IMR-90 (cell line): ENCODE measurements at regions not wholly inside any gene's neighbourhood (a gene's known extent, or its start where the extent isn't known, plus 50 kb on each side); places are given as distances from the start of the nearest gene placed in this dataset.

ENCODE experiments used
- ATAC-seq: fragments of 200-7000 bp; cut with Tn5 transposase; 2 replicates; pipeline ENCODE4 v1.9.1; 2020; ENCODE audit warnings: low read depth, mild to moderate bottlenecking, moderate library complexity
- BruUV-seq: library from RNA; stranded (reverse); fragments of 400-500 nt; replicated peaks from 2 replicates; lab custom pipeline; 2021; lab: Mats Ljungman, UMichigan
- CTCF ChIA-PET: fragments of 300-600 bp; formaldehyde crosslinking; extraction: SDS; loops from one replicate; lab custom pipeline; 2021; ENCODE audit warnings: antibody characterized with exemption; lab: Yijun Ruan, JAX
- POLR2A ChIA-PET: fragments of 300-600 bp; sonication (Branson Sonifier 250); formaldehyde crosslinking; loops from one replicate; lab custom pipeline; 2022; ENCODE audit warnings: antibody characterized with exemption; ENCODE audit not compliant: unreplicated experiment; lab: Charles Lee
- DNase-seq: peaks from one replicate; pipeline ENCODE4 v3.0.0; 2013
- H2AFZ ChIP-seq: replicated peaks from 2 replicates; pipeline ENCODE3; 2013; ENCODE audit warnings: low read length, mild to moderate bottlenecking; ENCODE audit not compliant: poor library complexity
- H2AK5ac ChIP-seq: 2 replicates; pipeline ENCODE4 v1.6.1; 2013; ENCODE audit warnings: low read depth, low read length, inconsistent platforms
- H2AK9ac ChIP-seq: replicated peaks from 2 replicates; pipeline ENCODE3; 2013; ENCODE audit warnings: mild to moderate bottlenecking, low read depth, low read length, moderate library complexity; ENCODE audit not compliant: poor library complexity
- H2BK120ac ChIP-seq: 2 replicates; pipeline ENCODE4 v1.6.1; 2013; ENCODE audit warnings: low read depth, low read length, inconsistent platforms
- H2BK15ac ChIP-seq: 3 replicates; pipeline ENCODE4 v1.6.1; 2013; ENCODE audit warnings: low read depth, low read length, inconsistent platforms
- H2BK20ac ChIP-seq: 2 replicates; pipeline ENCODE4 v1.6.1; 2013; ENCODE audit warnings: low read depth, mild to moderate bottlenecking, inconsistent platforms, low read length, moderate library complexity
- H2BK5ac ChIP-seq: 2 replicates; pipeline ENCODE4 v1.6.1; 2013; ENCODE audit warnings: mild to moderate bottlenecking, low read depth, low read length, inconsistent platforms; ENCODE audit not compliant: poor library complexity, severe bottlenecking
- H3K14ac ChIP-seq: replicated peaks from 2 replicates; pipeline ENCODE4 v1.6.1; 2013; ENCODE audit warnings: low read depth, low read length, inconsistent platforms
- H3K18ac ChIP-seq: 2 replicates; pipeline ENCODE4 v1.6.1; 2013; ENCODE audit warnings: low read depth, low read length, control low read depth
- H3K23ac ChIP-seq: 2 replicates; pipeline ENCODE4 v1.6.1; 2013; ENCODE audit warnings: low read depth, low read length, inconsistent platforms
- H3K27ac ChIP-seq: 2 replicates; pipeline ENCODE4 v1.5.1; 2013; ENCODE audit warnings: mild to moderate bottlenecking, control low read depth, low read length; ENCODE audit not compliant: insufficient read depth
- H3K27me3 ChIP-seq: 2 replicates; pipeline ENCODE4 v1.6.1; 2013; ENCODE audit warnings: low read length; ENCODE audit not compliant: control insufficient read depth, insufficient read depth
- H3K36me3 ChIP-seq: 2 replicates; pipeline ENCODE4 v1.6.1; 2013; ENCODE audit warnings: low read length, mixed read lengths; ENCODE audit not compliant: control insufficient read depth, insufficient read depth
- H3K4ac ChIP-seq: 2 replicates; pipeline ENCODE4 v1.6.1; 2013; ENCODE audit warnings: low read depth, low read length, inconsistent platforms
- H3K4me1 ChIP-seq: 2 replicates; pipeline ENCODE4 v1.6.1; 2013; ENCODE audit warnings: low read length, mixed read lengths; ENCODE audit not compliant: control insufficient read depth, insufficient read depth
- H3K4me2 ChIP-seq: 2 replicates; pipeline ENCODE4 v1.6.1; 2013; ENCODE audit warnings: low read depth, mild to moderate bottlenecking, control low read depth, low read length, moderate library complexity
- H3K4me3 ChIP-seq: 2 replicates; pipeline ENCODE4 v1.5.1; 2013; ENCODE audit warnings: low read depth, mild to moderate bottlenecking, control low read depth, low read length, moderate library complexity; ENCODE audit not compliant: insufficient read depth
- H3K56ac ChIP-seq: 2 replicates; pipeline ENCODE4 v1.6.1; 2013; ENCODE audit warnings: low read length, inconsistent platforms; ENCODE audit not compliant: insufficient read depth; ENCODE audit errors: extremely low read depth
- H3K79me1 ChIP-seq, 2 experiments: 2 replicates each; pipeline ENCODE4 v1.6.1; 2013; ENCODE audit warnings: low read length in 2 of 2, inconsistent platforms in 1 of 2, low read depth in 1 of 2
- H3K9ac ChIP-seq: 2 replicates; pipeline ENCODE4 v1.6.1; 2013; ENCODE audit warnings: low read depth, low read length, control low read depth
- H3K9me1 ChIP-seq: 2 replicates; pipeline ENCODE4 v1.6.1; 2013; ENCODE audit warnings: low read length, inconsistent platforms; ENCODE audit not compliant: insufficient read depth
- H3K9me3 ChIP-seq: 2 replicates; pipeline ENCODE4 v1.6.1; 2013; ENCODE audit warnings: low read length; ENCODE audit not compliant: control insufficient read depth, insufficient read depth
- H4K20me1 ChIP-seq: 2 replicates; pipeline ENCODE4 v1.6.1; 2013; ENCODE audit warnings: low read length, inconsistent platforms; ENCODE audit not compliant: insufficient read depth
- H4K5ac ChIP-seq: 2 replicates; pipeline ENCODE4 v1.6.1; 2013; ENCODE audit warnings: mild to moderate bottlenecking, low read depth, low read length, control low read depth
- H4K8ac ChIP-seq, 2 experiments: 2 replicates each; pipeline ENCODE4 v1.6.1; 2013; ENCODE audit warnings: low read depth in 2 of 2, low read length in 2 of 2, control low read depth in 1 of 2, inconsistent platforms in 1 of 2
- H4K91ac ChIP-seq: 2 replicates; pipeline ENCODE4 v1.6.1; 2013; ENCODE audit warnings: low read depth, low read length, inconsistent platforms; ENCODE audit not compliant: insufficient read depth
- CEBPB ChIP-seq: IDR thresholded peaks from 2 replicates; pipeline ENCODE4 v1.6.1; 2012; ENCODE audit warnings: low read depth, low read length, improper control_type of control experiment
- CHD1 ChIP-seq: IDR thresholded peaks from 2 replicates; pipeline ENCODE4 v1.6.1; 2012; ENCODE audit warnings: low read depth, low read length, improper control_type of control experiment
- FOS ChIP-seq: fragments of 150-350 bp; IDR thresholded peaks from 2 replicates; pipeline ENCODE4 v1.6.1; 2016; ENCODE audit warnings: low read depth, low read length
- MAFK ChIP-seq: IDR thresholded peaks from 2 replicates; pipeline ENCODE4 v1.6.1; 2012; ENCODE audit warnings: low read depth, low read length, improper control_type of control experiment
- MAZ ChIP-seq: IDR thresholded peaks from 2 replicates; pipeline ENCODE4 v1.6.1; 2012; ENCODE audit warnings: low read depth, mild to moderate bottlenecking, low read length, improper control_type of control experiment, moderate library complexity, borderline replicate concordance
- MXI1 ChIP-seq: IDR thresholded peaks from 2 replicates; pipeline ENCODE4 v1.6.1; 2012; ENCODE audit warnings: low read depth, mild to moderate bottlenecking, low read length, moderate library complexity, borderline replicate concordance
- NFE2L2 ChIP-seq: fragments of 150-350 bp; IDR thresholded peaks from 2 replicates; pipeline ENCODE4 v1.6.1; 2016; ENCODE audit warnings: low read depth, mild to moderate bottlenecking, low read length
- RAD21 ChIP-seq: IDR thresholded peaks from 2 replicates; pipeline ENCODE4 v1.6.1; 2012; ENCODE audit warnings: low read length, improper control_type of control experiment
- RCOR1 ChIP-seq: IDR thresholded peaks from 2 replicates; pipeline ENCODE4 v1.6.1; 2012; ENCODE audit warnings: mild to moderate bottlenecking, low read length, improper control_type of control experiment; ENCODE audit not compliant: insufficient replicate concordance
- RFX5 ChIP-seq: IDR thresholded peaks from 2 replicates; pipeline ENCODE4 v1.8.0; 2012; ENCODE audit warnings: low read depth, mild to moderate bottlenecking, low read length, moderate library complexity
- SMC3 ChIP-seq: fragments of 150-350 bp; IDR thresholded peaks from 2 replicates; pipeline ENCODE4 v1.6.1; 2016; ENCODE audit warnings: low read depth, mild to moderate bottlenecking, antibody characterized with exemption, low read length, moderate library complexity
- WGBS, 2 experiments: methylation state at CpG; one replicate each; pipeline versions ENCODE4 v1.1.5 to v1.1.7; 2013; ENCODE audit warnings: missing lambda C conversion rate in 2 of 2; ENCODE audit not compliant: insufficient read length in 1 of 2; ENCODE audit errors: extremely low coverage in 2 of 2; 5-methylcytosine and 5-hydroxymethylcytosine counted together
- dilution Hi-C: fragments of 300-500 bp; cut with HindIII; formaldehyde crosslinking; loops from one replicate; pipeline ENCODE4 v1.14.3; 2018; ENCODE audit warnings: low sequenced_read_pairs; ENCODE audit not compliant: unreplicated experiment
- in situ Hi-C: fragments of 300-500 bp; cut with MboI; formaldehyde crosslinking; loops from 3 replicates; pipeline ENCODE4 v1.14.3; 2019; ENCODE audit warnings: low sequenced_read_pairs, inconsistent platforms, mixed read lengths
- intact Hi-C: fragments of 100-400 bp; cut with micrococcal nuclease; formaldehyde crosslinking; loops from 2 replicates; pipeline ENCODE4 v1.10.0; 2022
- TF ChIP-seq, protein P1 (sequence below): fragments of 150-350 bp; IDR thresholded peaks from 2 replicates; pipeline ENCODE4 v1.6.1; 2016; ENCODE audit warnings: low read depth, mild to moderate bottlenecking, low read length, moderate library complexity, borderline replicate concordance
- TF ChIP-seq, protein P2 (sequence below): fragments of 150-350 bp; IDR thresholded peaks from 2 replicates; pipeline ENCODE4 v1.6.1; 2017; ENCODE audit warnings: mild to moderate bottlenecking, antibody characterized with exemption, low read length, low read depth

DNA sequence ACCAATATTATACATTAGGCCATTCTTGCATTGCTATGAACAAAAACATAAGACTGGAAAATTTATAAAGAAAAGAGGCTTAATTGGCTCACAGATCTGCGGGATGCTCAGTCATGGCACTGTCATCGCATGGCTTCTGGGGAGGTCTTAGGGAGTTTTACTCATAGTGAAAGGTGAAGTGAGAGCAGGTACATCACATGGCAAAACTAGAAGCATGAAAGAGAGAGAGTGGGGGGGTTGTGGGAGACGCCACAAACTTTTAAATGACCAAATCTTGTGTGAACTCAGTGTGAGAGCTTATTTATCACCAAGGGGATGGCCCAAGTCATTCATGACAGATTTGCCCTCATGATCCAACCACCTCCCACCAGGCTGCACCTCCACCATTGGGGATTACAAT is 398.3 kb upstream of the EDIL3 start:
- Histone ChIP-seq H3K79me1 (no peaks in the 10 kb centered on the region), H3K9me3 (no peaks in the 10 kb centered on the region), H4K8ac (no peak overlapping the region), H3K4me1 (no peaks in the 10 kb centered on the region), H2AK9ac (no peak overlapping the region), H2BK5ac (no peak overlapping the region), H3K27me3 (no peaks in the 10 kb centered on the region), H2BK15ac (no peak overlapping the region), H2AK5ac (no peak overlapping the region), H3K4me3 (no peak overlapping the region), H3K18ac (no peak overlapping the region), H3K23ac (no peak overlapping the region), H3K9me1 (no peaks in the 10 kb centered on the region; the same call in 1 of the 2 replicates), H2BK20ac (no peak overlapping the region), H2BK120ac (no peak overlapping the region), H3K4ac (no peak overlapping the region), H3K36me3 (no peaks in the 10 kb centered on the region), H3K14ac (no peak overlapping the region), H3K27ac (no peak overlapping the region), H4K5ac (no peak overlapping the region), H3K56ac (no peak overlapping the region), H3K9ac (no peak overlapping the region), H4K91ac (no peak overlapping the region), H4K20me1 (no peaks in the 10 kb centered on the region), H2AFZ (no peak overlapping the region), H3K4me2 (no peak overlapping the region)
- no TSS peak for BruUV-seq
- no peak for ATAC-seq
- TF ChIP-seq CHD1, result no peak
- TF ChIP-seq, protein P1, sequence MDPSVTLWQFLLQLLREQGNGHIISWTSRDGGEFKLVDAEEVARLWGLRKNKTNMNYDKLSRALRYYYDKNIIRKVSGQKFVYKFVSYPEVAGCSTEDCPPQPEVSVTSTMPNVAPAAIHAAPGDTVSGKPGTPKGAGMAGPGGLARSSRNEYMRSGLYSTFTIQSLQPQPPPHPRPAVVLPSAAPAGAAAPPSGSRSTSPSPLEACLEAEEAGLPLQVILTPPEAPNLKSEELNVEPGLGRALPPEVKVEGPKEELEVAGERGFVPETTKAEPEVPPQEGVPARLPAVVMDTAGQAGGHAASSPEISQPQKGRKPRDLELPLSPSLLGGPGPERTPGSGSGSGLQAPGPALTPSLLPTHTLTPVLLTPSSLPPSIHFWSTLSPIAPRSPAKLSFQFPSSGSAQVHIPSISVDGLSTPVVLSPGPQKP, result no peak
- no peak for TF ChIP-seq FOS
- TF ChIP-seq RAD21, result no peak
- no peak for TF ChIP-seq MAFK
- TF ChIP-seq MXI1, result no peak
- TF ChIP-seq RFX5, result no peak
- TF ChIP-seq MAZ, result no peak
- TF ChIP-seq CEBPB, result no peak
- TF ChIP-seq NFE2L2, result no peak
- TF ChIP-seq, protein P2, sequence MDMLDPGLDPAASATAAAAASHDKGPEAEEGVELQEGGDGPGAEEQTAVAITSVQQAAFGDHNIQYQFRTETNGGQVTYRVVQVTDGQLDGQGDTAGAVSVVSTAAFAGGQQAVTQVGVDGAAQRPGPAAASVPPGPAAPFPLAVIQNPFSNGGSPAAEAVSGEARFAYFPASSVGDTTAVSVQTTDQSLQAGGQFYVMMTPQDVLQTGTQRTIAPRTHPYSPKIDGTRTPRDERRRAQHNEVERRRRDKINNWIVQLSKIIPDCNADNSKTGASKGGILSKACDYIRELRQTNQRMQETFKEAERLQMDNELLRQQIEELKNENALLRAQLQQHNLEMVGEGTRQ, result no peak
- TF ChIP-seq SMC3, result no peak
- no peak for TF ChIP-seq RCOR1
- intact Hi-C loops (no loop called here), dilution Hi-C loops (no loop called here), in situ Hi-C loops (no loop called here)
- WGBS, 2 experiments, result 100% methylated on average over 2 of the region's 3 CpGs; no CpG with 5 or more reads in 1 of the 2 experiments
- CTCF ChIA-PET, result no interaction called here
- DNase-seq, result no peak
- POLR2A ChIA-PET, result no interaction called here
